Neural progenitor cell (in vitro differentiated cells): ENCODE measurements at regions not wholly inside any gene's neighbourhood (a gene's known extent, or its start where the extent isn't known, plus 50 kb on each side); places are given as distances from the start of the nearest gene placed in this dataset.

ENCODE experiments used
- CTCF ChIP-seq: fragments of 200-600 bp; sonication (generic); IDR thresholded peaks from 2 replicates; pipeline ENCODE4 v1.5.1; 2017; ENCODE audit warnings: antibody characterized with exemption, mild to moderate bottlenecking
- EZH2phosphoT487 ChIP-seq: fragments of 200-600 bp; sonication (generic); IDR thresholded peaks from 2 replicates; pipeline ENCODE4 v1.6.1; 2017; ENCODE audit warnings: antibody characterized with exemption

- TF ChIP-seq EZH2phosphoT487 (no peak), CTCF (no peak)
Observed at GRCh38 chr10:57952741-57953140, 315.0 kb downstream of the IPMK start.
